ENCODE measurements at regions not wholly inside any gene's neighbourhood (a gene's known extent, or its start where the extent isn't known, plus 50 kb on each side); places are given as distances from the start of the nearest gene placed in this dataset.

DNA sequence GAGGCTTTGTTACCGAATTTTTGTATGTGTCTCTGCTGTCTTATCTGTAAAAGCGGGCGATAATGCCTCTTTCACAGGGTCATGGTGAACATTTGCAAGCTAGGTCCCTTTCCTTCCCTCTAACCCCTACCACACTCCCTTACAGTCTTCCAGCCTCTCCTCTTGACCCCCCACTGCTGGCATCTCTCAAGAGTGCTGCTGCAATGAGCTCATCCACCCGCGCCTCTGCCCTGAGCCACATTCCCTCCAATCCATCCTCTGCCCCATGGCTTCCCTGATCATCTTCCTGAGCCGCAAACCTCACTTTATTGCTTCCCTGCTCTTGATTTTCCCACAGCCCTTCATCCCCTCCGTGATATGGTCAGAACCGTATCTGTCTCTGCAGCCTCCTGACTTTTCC, 343.6 kb downstream of the BCL11B start:
- TF ChIP-seq EZH2 (IDR thresholded peaks at IDR 0.05; ENCODE audit: borderline replicate concordance) = no peak
- TF ChIP-seq, protein P1, sequence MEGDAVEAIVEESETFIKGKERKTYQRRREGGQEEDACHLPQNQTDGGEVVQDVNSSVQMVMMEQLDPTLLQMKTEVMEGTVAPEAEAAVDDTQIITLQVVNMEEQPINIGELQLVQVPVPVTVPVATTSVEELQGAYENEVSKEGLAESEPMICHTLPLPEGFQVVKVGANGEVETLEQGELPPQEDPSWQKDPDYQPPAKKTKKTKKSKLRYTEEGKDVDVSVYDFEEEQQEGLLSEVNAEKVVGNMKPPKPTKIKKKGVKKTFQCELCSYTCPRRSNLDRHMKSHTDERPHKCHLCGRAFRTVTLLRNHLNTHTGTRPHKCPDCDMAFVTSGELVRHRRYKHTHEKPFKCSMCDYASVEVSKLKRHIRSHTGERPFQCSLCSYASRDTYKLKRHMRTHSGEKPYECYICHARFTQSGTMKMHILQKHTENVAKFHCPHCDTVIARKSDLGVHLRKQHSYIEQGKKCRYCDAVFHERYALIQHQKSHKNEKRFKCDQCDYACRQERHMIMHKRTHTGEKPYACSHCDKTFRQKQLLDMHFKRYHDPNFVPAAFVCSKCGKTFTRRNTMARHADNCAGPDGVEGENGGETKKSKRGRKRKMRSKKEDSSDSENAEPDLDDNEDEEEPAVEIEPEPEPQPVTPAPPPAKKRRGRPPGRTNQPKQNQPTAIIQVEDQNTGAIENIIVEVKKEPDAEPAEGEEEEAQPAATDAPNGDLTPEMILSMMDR (IDR thresholded peaks at IDR 0.05; ENCODE audit: poor library complexity) = no peak
